ENCODE measurements at regions not wholly inside any gene's neighbourhood (a gene's known extent, or its start where the extent isn't known, plus 50 kb on each side); places are given as distances from the start of the nearest gene placed in this dataset.

DNA sequence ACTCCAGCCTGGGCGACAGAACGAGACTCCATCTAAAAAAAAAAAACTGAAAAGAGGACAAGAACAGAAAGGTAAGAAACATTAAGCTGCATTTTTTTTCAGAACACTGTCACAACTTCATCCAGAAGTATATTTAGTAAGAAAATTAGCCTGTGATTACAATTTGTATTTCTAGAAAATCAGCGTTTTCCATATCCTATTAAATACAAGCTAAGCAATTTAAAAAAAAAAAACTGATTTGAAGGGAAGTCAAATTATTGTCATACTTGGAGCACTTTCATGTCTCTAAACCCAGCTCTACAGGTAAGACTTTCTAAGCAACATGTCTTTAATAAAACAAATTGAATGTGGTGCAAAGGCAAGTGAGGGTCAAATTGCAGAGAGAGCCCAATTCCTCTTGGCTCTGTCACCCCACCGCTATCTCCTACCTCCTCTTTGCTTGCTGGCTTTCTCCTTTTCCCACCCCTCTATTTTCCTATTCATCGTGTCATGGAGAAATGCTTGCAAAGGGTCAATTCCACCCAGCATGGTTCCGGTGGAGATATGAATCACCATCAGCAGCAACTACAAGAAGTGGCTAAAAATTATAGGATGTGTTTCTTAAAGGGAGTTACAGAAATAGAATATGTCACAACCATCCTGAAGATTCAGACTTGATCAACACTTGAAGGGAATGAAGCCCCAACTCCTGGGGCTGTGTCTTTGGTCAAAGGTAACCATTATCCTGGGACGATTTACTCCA lies 68.4 kb upstream of the BCL11A start:
- 0 out of 2 replicates have a peak, but pooled peaks cover 2% of the 10 kb centered on the region for H3K4me1 ChIP-seq (ENCODE audit: insufficient read depth)
- H3K9me3 Mint-ChIP-seq: no peaks in the 10 kb centered on the region
- H3K27me3 ChIP-seq (ENCODE audit: insufficient read depth): no peaks in the 10 kb centered on the region
- no peaks in the 10 kb centered on the region for H3K9me2 ChIP-seq (ENCODE audit: insufficient read depth)
- H3K4me3 ChIP-seq: no peak overlapping the region
- no peak overlapping the region for H3K4me3 Mint-ChIP-seq
- H2AFZ ChIP-seq: no peak overlapping the region
- no peak for TF ChIP-seq EZH2 (IDR thresholded peaks at IDR 0.05; ENCODE audit: low read depth, unreplicated experiment)
- no peak for TF ChIP-seq POLR2AphosphoS5 (IDR thresholded peaks at IDR 0.05; ENCODE audit: low read depth)
- no peak for TF ChIP-seq JUNB (IDR thresholded peaks at IDR 0.05; ENCODE audit: unreplicated experiment)
- TF ChIP-seq ZNF331 (CRISPR knock-in tag; IDR thresholded peaks at IDR 0.05; ENCODE audit: low read depth): no peak
- TF ChIP-seq ETS1 (IDR thresholded peaks at IDR 0.05): no peak
- no peak for TF ChIP-seq REST (IDR thresholded peaks at IDR 0.05; ENCODE audit: unreplicated experiment)
- no peak for TF ChIP-seq ZNF114 (CRISPR knock-in tag; IDR thresholded peaks at IDR 0.05)
- no peak for TF ChIP-seq ZNF462 (CRISPR knock-in tag; IDR thresholded peaks at IDR 0.05)
- no peak for TF ChIP-seq EZH2phosphoT487 (IDR thresholded peaks at IDR 0.05; ENCODE audit: unreplicated experiment)
- H3K27me3 Mint-ChIP-seq (ENCODE audit: insufficient read depth, low read depth, poor library complexity): peaks cover 4% of the 10 kb centered on the region
- no peaks in the 10 kb centered on the region for H3F3A ChIP-seq (replicated peaks; ENCODE audit: low read depth)
- no peaks in the 10 kb centered on the region for H3K36me3 Mint-ChIP-seq (ENCODE audit: low read depth)
- ATAC-seq: no peak
- no peaks in the 10 kb centered on the region for H3K36me3 ChIP-seq (ENCODE audit: insufficient read depth)
- H4K20me1 ChIP-seq (replicated peaks; ENCODE audit: insufficient read depth): no peaks in the 10 kb centered on the region
- no peaks in the 10 kb centered on the region for H3K79me2 ChIP-seq (replicated peaks; ENCODE audit: insufficient read depth)
- H3K4me1 Mint-ChIP-seq: peaks cover 3% of the 10 kb centered on the region; the same call in 2 of the 3 replicates
- no peak overlapping the region for H3K4me2 ChIP-seq
- H3K27ac Mint-ChIP-seq: no peak overlapping the region
- H3K27ac ChIP-seq (ENCODE audit: low read depth): no peak overlapping the region
- no peak for DNase-seq (ENCODE audit: low spot score)
